G401.6 (cell line): ENCODE measurements at regions not wholly inside any gene's neighbourhood (a gene's known extent, or its start where the extent isn't known, plus 50 kb on each side); places are given as distances from the start of the nearest gene placed in this dataset.

Experiments used
- FAIRE-seq: peaks from 2 replicates; lab custom pipeline; 2012; peaks lifted over from hg19 to GRCh38; lab: Jason Lieb, UNC

GRCh38 chr2:106941372-106941993 is 55.5 kb upstream of the ST6GAL2 start:
- FAIRE-seq, result no peak

- FAIRE-seq, result no peak
These were observed 57.7 kb upstream of the ST6GAL2 start for GRCh38 chr2:106943468-106944200.

GRCh38 chr2:106944215-106944614 is 58.2 kb upstream of the ST6GAL2 start:
- FAIRE-seq, result no peak

- no peak for FAIRE-seq
These were observed 62.6 kb upstream of the ST6GAL2 start for GRCh38 chr2:106948540-106948939.

GRCh38 chr2:106953236-106953635 is 67.3 kb upstream of the ST6GAL2 start:
- no peak for FAIRE-seq

GRCh38 chr2:106953779-106954178 is 67.8 kb upstream of the ST6GAL2 start:
- no peak for FAIRE-seq

DNA sequence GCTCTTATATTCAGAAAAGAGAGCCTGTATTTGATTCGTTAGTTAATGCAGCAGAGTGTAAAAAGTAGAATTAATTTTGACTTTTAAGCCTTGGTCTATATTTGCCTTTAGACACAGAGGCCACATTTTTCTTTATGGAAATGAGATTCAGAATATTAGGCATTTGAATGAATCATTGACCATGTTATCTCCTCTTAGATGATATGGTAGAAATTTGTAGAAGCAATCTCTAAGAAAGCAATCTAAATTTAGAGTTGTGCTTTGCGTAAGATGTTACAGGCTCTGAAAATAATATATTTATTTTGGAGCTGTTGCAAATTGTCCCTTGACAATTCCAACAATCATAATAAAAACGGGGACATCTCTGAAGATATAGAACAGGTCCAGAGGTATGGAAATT is 68.3 kb upstream of the ST6GAL2 start:
- FAIRE-seq, result no peak

GRCh38 chr2:106956416-106956815 is 70.4 kb upstream of the ST6GAL2 start:
- FAIRE-seq, result no peak

GRCh38 chr2:106956879-106957278 is 70.9 kb upstream of the ST6GAL2 start:
- no peak for FAIRE-seq

DNA sequence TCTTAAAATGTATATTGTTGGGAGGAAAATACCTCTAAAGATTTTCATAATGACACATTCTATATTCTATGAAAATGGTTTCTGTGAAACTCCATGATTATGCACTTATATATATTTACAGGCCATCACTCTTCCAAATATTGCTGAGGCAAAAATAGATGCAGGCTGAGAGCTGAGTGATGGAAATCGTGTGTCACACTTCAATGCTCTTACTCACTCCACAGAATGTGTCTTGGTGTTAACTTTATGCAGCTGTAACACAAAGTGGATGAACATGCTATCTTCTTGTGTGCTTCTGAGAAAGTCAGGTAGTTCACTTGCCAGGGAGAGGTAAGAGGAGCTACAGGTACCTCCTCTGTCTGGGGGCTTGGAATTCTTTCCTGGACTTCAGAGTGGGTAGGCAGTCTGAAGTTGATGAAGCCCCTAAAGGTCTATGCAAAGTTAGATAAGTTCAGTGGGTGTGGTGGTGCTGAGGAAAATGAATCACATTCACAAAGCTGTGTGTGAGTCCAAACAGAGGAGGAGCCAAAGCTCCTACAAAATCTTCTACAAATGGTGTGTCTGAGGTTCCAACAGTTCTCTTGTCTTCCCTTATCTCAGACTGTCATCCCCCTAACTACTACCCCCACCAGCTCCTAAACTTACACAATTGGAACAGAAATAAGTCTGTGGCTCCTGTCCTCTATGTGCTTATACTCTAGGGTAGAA is 74.2 kb upstream of the ST6GAL2 start:
- FAIRE-seq, result no peak

DNA sequence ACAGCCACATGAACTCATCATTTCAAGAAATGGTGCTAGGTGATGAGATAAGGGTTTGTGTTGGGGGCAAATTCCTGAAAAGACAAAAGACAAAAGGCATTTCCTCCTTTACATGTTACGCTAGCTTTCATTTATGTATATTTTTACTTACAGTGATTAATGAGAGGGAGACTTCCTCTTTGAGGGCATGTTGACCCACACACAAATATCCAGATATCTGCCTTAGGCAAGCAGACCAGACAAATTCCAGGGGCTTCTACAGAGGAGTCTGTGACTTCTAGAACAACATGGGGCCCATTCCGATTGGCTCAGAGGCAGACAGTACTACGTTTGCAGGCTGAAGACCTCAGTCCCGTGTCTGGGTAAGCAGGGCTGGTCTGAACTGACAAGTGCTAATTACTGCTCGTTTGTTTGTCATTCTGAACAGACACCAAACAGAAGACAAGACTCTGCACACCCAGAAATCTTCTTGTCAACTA is 74.8 kb upstream of the ST6GAL2 start:
- no peak for FAIRE-seq

DNA sequence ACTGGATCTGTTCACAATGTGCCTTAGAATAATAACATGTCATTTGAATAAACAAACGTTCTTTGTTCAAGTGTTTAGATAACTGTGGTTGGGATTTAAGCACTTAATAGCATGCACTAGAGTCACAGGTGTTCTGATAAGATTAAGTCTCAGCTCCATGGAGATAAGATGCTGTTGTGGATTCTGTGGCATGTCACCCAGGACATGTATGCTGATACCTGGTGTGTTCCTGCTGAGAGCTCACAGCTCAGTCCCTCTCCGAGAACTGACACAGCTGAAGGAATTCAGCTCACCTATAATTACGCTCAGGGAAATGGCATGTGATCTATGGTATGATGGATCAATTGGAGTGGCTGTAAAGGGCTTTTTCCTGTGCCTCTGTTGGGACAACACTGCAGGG is 75.4 kb upstream of the ST6GAL2 start:
- FAIRE-seq, result no peak

- FAIRE-seq, result no peak
These were observed 77.2 kb upstream of the ST6GAL2 start for GRCh38 chr2:106963156-106963555.

DNA sequence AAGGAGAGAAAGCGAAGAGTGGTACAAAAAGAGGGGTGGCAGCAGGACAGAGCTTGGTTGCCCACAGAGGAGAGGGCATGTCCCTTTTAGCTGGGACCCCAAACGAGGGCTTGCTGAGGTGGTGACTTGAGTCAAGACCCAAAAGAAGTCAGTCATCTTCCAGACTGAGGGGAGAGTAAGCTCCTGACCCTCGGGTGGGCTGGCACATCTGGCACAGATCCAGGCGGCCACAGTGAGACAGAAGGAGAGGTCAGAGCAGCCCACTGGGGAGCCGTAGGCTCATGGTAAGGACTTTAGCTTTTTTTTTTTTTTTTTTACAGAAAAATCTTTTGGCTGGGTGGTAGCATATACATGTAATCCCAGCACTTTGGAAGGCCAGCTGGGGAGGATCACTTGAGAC is 77.9 kb upstream of the ST6GAL2 start:
- no peak for FAIRE-seq

GRCh38 chr2:106965611-106966010 is 79.6 kb upstream of the ST6GAL2 start:
- no peak for FAIRE-seq

- FAIRE-seq, result no peak
These were observed 83.8 kb upstream of the ST6GAL2 start for GRCh38 chr2:106969777-106970176.

DNA sequence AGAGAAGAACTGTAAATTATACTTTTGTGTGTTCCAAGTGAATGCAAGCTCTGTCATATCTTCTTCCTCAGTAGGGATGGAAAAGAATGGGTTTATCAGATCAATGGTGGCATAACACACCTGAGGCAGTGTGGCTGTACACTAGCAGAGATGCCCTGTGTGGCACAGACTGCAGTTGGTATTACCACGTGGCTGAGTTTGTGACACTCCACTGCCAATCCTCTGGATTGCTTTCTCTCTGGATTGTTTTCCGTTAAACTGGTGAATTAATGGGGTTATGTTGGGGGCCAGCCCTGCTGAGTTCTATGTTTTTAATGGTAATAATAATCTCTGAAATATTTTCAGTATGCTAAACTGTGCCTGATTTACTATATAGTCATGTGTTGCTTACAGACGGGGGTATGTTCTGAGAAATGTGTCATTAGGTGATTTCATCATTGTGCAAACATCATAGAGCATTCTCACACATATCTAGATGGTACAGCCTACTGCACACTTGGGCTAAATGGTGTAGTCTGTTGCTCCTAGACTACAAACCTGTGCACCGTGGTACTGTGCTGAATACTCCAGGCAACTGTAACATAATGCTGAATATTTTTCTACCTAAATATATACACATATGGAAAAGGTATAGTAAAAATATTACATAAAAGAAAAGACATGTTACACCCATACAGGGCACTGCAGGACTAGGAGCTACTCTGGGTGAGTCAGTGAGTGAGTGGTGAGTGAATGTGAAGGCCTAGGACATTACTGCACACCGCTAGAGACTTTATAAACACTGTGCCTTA is 84.7 kb upstream of the ST6GAL2 start:
- no peak for FAIRE-seq

DNA sequence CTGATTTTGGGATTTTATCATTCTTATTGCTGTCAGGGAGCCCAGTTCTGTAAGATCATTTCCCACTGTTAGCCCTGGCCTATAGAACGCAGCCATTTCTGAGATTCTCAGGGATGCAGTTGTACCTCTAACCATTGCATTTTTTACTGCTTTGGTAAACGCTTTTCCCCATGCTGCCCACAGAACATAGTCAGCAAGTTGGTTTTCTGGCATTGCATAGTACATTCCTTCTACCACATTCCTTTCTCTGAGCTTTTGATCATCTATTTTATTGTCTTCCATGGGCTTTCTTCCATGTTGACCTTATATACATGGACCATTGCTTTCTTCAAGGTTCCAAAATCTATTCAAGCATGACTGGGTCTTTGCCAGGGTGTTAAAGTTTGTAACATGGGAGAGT is 86.8 kb upstream of the ST6GAL2 start:
- FAIRE-seq, result no peak

- no peak for FAIRE-seq
These were observed 88.9 kb upstream of the ST6GAL2 start for GRCh38 chr2:106974891-106975290.

DNA sequence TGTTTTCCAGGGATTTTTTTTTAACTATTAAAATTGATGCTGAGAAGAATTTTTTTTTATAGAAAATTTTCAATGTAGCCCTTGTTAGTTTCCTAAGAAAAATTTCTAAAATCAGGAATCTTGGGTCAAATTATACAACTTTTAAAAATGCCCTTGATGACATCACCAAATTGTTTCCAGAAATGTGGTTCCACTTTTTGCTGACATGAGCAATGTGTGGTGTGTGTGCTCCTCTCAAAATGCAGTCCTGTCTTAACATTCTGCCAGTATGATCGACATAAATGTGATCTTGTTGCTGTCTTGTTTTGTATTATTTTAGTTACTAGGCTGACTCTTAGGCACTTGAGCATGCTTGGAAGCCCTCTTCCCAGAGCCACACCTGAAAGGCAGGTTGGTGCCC is 89.7 kb upstream of the ST6GAL2 start:
- no peak for FAIRE-seq

GRCh38 chr2:106976548-106976947 is 90.6 kb upstream of the ST6GAL2 start:
- FAIRE-seq, result no peak

GRCh38 chr2:106977717-106978116 is 91.8 kb upstream of the ST6GAL2 start:
- no peak for FAIRE-seq

DNA sequence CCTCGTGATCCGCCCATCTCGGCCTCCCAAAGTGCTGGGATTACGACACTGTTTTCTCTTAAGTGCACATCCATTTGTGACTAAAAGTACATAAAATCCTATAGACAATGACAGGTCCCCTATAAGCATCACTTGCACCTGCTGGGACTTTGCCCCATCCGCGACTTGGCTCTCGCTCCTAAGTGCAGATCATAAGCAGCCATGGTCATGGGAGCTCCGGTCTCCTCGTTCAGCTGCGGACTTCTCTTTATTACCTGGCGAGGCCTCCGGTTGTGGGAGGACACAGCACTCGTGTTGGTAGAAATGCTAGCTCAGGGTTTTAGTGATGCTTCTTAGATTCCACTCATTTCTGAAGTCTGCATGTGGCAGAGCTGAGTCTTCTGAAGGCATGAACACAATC is 92.7 kb upstream of the ST6GAL2 start:
- no peak for FAIRE-seq
